Effector CD8-positive, alpha-beta T cell (primary cell): ENCODE measurements at regions not wholly inside any gene's neighbourhood (a gene's known extent, or its start where the extent isn't known, plus 50 kb on each side); places are given as distances from the start of the nearest gene placed in this dataset.
"Not testable (repeated sequence)": the region's sequence is repeated elsewhere in the genome, so short reads cannot be mapped to it uniquely, and the experiment has no call there.

ENCODE experiments used
- DNase-seq: peaks from one replicate; lab custom pipeline; 2025; lab: John Stamatoyannopoulos, UW

- no peak for DNase-seq
Measured at GRCh38 chr12:131213896-131214442, 260.3 kb downstream of the ADGRD1 start.

- not testable (repeated sequence) for DNase-seq
Measured at GRCh38 chr12:131214936-131215335, 261.2 kb downstream of the ADGRD1 start.

GRCh38 chr12:131216587-131216986 is 262.9 kb downstream of the ADGRD1 start:
- not testable (repeated sequence) for DNase-seq

- DNase-seq: no peak
Measured at GRCh38 chr12:131217024-131217586, 263.4 kb downstream of the ADGRD1 start.

- DNase-seq: no peak
Measured at GRCh38 chr12:131218026-131218922, 264.6 kb downstream of the ADGRD1 start.

GRCh38 chr12:131218923-131219669 is 265.4 kb downstream of the ADGRD1 start:
- no peak for DNase-seq

- DNase-seq: no peak
Measured at GRCh38 chr12:131219670-131220330, 266.1 kb downstream of the ADGRD1 start.

GRCh38 chr12:131220331-131220685 is 266.6 kb downstream of the ADGRD1 start:
- DNase-seq: no peak

- no peak for DNase-seq
Measured at GRCh38 chr12:131221061-131221956, 267.6 kb downstream of the ADGRD1 start.

GRCh38 chr12:131221957-131222328 is 268.2 kb downstream of the ADGRD1 start:
- DNase-seq: no peak

- no peak for DNase-seq
Measured at GRCh38 chr12:131222329-131223139, 268.8 kb downstream of the ADGRD1 start.

- DNase-seq: no peak
Measured at GRCh38 chr12:131223171-131223761, 269.6 kb downstream of the ADGRD1 start.

GRCh38 chr12:131223791-131224225 is 270.1 kb downstream of the ADGRD1 start:
- DNase-seq: no peak

GRCh38 chr12:131224226-131225065 is 270.7 kb downstream of the ADGRD1 start:
- not testable (repeated sequence) for DNase-seq

GRCh38 chr12:131225066-131225380 is 271.3 kb downstream of the ADGRD1 start:
- DNase-seq: not testable (repeated sequence)

- no peak for DNase-seq
Measured at GRCh38 chr12:131226345-131227265, 272.9 kb downstream of the ADGRD1 start.

GRCh38 chr12:131227641-131228040 is 273.9 kb downstream of the ADGRD1 start:
- DNase-seq: not testable (repeated sequence)

- DNase-seq: not testable (repeated sequence)
Measured at GRCh38 chr12:131229079-131229425, 275.3 kb downstream of the ADGRD1 start.
